CD4-positive, alpha-beta T cell treated with Interleukin-10 for 1 hour (primary cell): ENCODE measurements at regions not wholly inside any gene's neighbourhood (a gene's known extent, or its start where the extent isn't known, plus 50 kb on each side); places are given as distances from the start of the nearest gene placed in this dataset.

Experiments
- DNase-seq: peaks from one replicate; pipeline ENCODE4 v3.0.0-alpha.2; 2020

GRCh38 chr4:43837604-43838003 is 611.0 kb downstream of the KCTD8 start:
- no peak for DNase-seq

- no peak for DNase-seq
These were observed 606.0 kb downstream of the KCTD8 start for GRCh38 chr4:43842594-43842993.

GRCh38 chr4:43843501-43843900 is 605.1 kb downstream of the KCTD8 start:
- DNase-seq: no peak

GRCh38 chr4:43846111-43846587 is 602.5 kb downstream of the KCTD8 start:
- DNase-seq: no peak

GRCh38 chr4:43853565-43854264 is 594.9 kb downstream of the KCTD8 start:
- DNase-seq: no peak

GRCh38 chr4:43855283-43855682 is 593.3 kb downstream of the KCTD8 start:
- no peak for DNase-seq

- DNase-seq: no peak
These were observed 583.9 kb downstream of the KCTD8 start for GRCh38 chr4:43864616-43865146.

GRCh38 chr4:43867908-43868307 is 580.7 kb downstream of the KCTD8 start:
- DNase-seq: no peak

GRCh38 chr4:43875655-43876054 is 573.0 kb downstream of the KCTD8 start:
- DNase-seq: no peak

GRCh38 chr4:43882470-43882869 is 566.1 kb downstream of the KCTD8 start:
- no peak for DNase-seq

GRCh38 chr4:43886196-43886595 is 562.4 kb downstream of the KCTD8 start:
- DNase-seq: no peak

- DNase-seq: no peak
These were observed 549.8 kb downstream of the KCTD8 start for GRCh38 chr4:43898836-43899235.

- DNase-seq: no peak
These were observed 545.2 kb downstream of the KCTD8 start for GRCh38 chr4:43903456-43903855.

- no peak for DNase-seq
These were observed 530.2 kb downstream of the KCTD8 start for GRCh38 chr4:43918377-43918776.

- DNase-seq: no peak
These were observed 516.2 kb downstream of the KCTD8 start for GRCh38 chr4:43932448-43932847.

- DNase-seq: no peak
These were observed 504.6 kb downstream of the KCTD8 start for GRCh38 chr4:43943998-43944397.

GRCh38 chr4:43959976-43960375 is 488.6 kb downstream of the KCTD8 start:
- no peak for DNase-seq

- no peak for DNase-seq
These were observed 480.6 kb downstream of the KCTD8 start for GRCh38 chr4:43968011-43968410.

GRCh38 chr4:43983610-43984009 is 465.0 kb downstream of the KCTD8 start:
- DNase-seq: no peak

GRCh38 chr4:43987331-43987944 is 461.2 kb downstream of the KCTD8 start:
- no peak for DNase-seq

- DNase-seq: no peak
These were observed 458.1 kb downstream of the KCTD8 start for GRCh38 chr4:43990551-43990950.

- no peak for DNase-seq
These were observed 457.6 kb downstream of the KCTD8 start for GRCh38 chr4:43990963-43991362.

GRCh38 chr4:43992552-43992951 is 456.1 kb downstream of the KCTD8 start:
- DNase-seq: no peak

- DNase-seq: no peak
These were observed 455.3 kb downstream of the KCTD8 start for GRCh38 chr4:43993196-43993902.
